Stimulated activated CD4-positive, alpha-beta T cell treated with anti-CD3 and anti-CD28 coated beads, Interleukin-4, amount 100 ng/mL, for 48 hours (primary cell): ENCODE measurements at regions not wholly inside any gene's neighbourhood (a gene's known extent, or its start where the extent isn't known, plus 50 kb on each side); places are given as distances from the start of the nearest gene placed in this dataset.
"Not testable (repeated sequence)": the region's sequence is repeated elsewhere in the genome, so short reads cannot be mapped to it uniquely, and the experiment has no call there.

Source experiments
- DNase-seq, 2 donors: peaks; one replicate each; pipeline ENCODE4 v3.0.0-alpha.2; 2020; ENCODE audit warnings: low read depth in 2 of 2

DNA sequence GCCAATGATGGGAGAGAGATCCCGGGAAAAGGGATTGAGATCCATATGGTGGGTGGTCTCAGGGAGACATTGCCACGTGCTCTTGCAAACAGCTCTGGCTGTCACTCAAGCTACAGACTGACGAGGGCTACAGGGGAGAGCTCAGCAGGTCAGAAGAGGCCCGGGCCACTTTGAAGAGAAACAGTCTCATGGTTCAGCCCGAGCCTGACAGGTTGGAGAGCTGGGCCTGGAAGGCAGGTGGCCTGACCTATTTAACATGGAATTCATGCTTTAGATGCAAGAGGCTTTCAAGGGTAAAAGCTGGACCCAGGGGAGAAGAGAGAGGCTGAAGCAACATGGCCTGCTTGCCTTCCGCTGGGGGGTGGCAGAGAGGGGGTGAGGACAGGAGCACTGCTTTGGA, 81.0 kb upstream of the BRD7 start:
- DNase-seq: no peak

DNA sequence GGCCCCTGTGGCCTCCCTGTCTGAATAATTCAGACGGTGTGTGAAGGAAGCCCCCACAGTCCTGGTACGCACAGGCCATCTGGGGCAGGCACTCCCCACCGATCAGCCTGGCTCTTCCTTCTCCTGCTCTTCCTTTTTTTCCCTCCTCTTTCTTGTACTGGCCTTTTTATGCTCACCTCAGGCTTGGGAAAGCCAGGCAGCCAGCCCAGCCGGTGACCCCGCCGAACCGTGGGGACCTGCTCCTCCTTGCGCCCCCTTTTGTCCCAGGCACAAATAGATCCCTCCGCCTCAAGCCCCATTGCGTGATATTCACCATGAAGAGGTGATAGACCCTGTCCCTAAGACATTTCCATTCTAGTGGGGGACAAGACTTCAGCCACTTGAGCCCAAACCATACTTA, 80.2 kb upstream of the BRD7 start:
- no peak for DNase-seq

GRCh38 chr16:50448522-50448921, 79.7 kb upstream of the BRD7 start:
- DNase-seq: no peak

- not testable (repeated sequence) for DNase-seq
Observed at GRCh38 chr16:50447386-50447785, 78.6 kb upstream of the BRD7 start.

DNA sequence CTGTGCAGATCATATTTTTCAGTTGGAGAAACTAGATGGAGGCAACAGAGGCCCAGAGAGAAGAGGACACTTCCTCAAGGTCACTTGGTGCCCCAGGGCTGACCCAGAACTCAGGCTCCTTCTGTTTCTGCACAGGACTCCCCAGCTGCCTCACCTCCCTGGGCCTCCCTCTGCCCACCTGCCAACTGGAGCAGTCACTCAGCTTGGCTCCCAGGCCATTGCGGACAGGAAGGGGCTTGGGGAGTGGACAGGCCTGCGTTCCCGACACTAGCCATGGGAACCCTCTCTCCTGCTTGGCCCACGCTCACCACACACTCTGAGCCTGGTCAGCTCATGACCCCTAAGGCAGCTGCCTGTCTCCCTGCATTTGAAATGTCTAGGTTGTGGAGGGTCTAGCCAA, 78.1 kb upstream of the BRD7 start:
- no peak for DNase-seq

DNA sequence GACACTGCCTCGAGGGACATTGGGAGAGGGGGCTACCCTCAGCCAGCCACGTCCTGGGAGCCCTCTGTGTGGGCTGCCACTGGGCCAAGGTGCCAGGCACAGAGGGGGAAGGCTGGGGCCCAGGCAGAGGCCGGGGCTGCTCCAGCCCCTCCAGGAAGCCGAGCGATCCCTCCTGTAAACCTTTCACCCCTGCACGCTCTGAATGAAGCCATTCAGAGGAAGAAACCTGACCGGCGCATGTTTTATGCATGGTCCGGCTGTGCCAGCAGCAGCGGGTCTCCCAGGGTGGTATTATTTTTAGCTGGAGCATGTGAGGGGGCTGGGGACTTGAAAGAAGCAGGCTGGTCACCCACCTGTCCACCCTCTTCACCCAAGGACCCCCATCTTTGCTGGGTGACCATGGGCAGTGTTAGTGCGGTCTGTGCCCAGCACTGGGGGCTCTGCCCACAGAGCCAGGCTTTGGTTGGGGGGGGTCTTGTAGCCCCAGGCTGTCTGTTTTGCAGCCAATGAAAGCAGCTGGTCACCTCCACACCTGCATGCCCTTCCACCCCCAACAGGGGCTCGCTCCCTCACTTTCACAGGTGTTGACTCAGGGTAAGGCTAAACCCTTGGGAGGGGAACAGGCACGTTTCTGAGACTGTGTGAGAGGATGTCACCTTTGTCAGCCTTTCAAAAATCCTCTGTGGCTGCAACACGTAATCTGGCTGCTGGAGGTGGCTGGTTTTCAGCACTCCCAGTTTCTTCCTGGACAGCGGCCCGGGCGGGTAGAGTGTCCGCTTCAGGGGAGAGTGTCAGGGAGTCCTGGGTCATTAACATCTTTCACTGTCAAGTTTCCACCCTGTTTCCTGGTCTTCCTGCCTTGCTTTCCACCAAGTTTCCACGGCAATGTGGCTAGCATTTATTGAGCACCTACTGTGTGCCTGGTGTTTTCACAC, 77.1 kb upstream of the BRD7 start:
- DNase-seq: no peak

DNA sequence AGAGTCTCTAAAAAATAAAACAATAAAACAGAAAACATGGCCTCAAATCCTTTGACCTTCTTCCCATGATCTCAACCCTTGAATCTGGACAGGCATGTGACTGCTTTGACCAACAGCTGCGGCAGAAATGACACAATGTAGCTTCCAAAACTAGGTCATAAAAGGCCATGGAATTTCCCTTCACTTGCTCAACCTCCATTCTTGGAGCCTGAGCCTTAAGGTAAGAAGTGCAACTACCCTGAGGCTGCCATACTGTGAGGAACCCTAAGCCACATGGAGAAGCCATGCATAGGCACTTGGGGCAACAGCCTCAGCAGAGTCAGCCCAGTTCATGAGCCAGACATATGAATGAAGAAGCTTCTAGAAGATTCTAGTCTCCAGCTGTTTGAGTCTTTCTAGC, 75.7 kb upstream of the BRD7 start:
- DNase-seq: no peak

GRCh38 chr16:50442221-50442620, 73.4 kb upstream of the BRD7 start:
- DNase-seq: no peak

DNA sequence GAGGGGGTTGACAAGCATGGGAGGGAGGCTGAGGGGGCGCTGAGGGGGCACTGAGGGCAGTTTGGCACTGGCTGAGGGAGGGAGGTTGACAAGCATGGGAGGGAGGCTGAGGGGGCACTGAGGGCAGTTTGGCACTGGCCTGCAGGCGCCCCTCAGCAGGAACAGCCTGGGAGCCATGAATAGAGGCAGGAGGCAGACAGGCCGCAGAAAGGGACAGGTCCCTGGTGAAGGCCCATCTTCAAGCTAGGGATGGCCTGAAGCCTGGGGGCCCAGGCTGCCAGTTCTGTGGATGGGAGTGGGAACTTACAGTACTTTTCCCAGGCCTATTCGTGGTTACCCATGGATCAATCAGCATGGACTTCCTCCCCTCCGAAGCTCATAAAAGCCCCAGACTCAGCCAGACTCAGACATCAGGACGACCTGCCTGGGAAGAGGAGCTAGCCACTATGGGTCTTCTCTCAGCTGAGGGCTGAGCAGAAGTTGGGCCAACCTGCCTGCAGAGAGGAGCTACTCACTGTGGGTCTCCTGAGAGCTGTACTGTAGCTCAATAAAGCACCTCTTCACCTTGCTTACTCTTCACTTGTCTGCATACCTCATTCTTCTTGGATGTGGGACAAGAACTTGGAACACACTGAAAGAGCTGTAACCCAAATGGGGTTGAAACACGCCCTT, 72.8 kb upstream of the BRD7 start:
- no peak for DNase-seq

DNA sequence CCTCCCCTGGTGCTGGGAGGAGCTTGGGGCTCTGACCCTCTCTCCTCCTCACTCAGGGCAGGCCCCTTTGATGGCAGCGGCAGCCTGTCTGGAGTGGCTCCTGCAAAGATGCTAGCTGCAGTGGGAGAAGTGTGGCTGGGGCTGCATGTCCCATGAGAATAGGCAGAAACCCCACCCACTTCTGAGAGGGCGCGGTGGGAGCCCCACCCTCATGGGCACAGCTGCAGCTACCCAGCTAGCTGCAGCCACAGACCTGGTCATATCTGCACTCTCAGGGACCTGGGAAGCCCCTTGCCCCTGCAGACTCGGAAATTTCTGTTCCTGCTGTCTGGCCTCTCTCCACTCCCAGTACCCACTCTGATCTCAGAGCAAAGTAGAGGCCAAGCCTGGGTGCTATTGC, 72.2 kb upstream of the BRD7 start:
- DNase-seq: no peak

DNA sequence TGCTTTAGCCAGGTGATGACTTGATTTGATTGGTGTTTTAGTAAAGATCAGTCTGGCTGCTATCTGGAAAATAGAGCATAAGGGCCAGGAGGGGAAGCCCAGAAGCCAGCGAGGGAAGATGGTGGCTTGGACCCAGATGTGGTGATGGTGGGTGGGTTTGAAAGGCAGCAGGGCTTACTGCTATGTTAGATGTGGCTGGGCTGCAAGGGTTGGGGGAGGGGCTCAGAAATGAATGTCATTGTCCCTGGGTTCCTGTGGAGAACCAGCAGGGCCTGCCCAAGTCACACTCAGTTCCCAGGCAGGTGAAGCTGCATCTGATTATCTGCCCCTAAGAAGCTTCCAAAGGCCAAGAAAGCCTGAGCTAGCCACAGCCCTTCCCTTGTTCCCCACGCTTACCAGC, 71.7 kb upstream of the BRD7 start:
- DNase-seq: no peak

GRCh38 chr16:50437769-50438437, 69.1 kb upstream of the BRD7 start:
- no peak for DNase-seq

DNA sequence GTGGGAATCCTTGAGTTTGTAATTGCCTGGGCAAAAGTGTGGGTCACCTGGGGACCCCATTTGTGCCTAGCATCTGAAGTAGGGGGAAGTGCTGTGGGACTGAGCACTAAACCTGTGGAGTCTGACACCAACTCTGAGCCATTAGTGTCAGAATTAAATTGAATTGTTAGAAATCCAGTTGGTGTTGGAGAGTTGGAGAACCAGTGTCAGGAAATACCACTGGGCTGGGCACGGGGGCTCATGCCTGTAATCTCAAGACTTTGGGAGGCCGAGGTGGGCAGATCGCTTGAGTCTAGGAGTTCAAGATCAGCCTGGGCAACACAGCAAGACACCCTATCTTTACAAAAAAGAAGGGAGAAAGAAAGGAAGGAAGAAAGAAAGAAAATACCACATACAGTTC, 67.5 kb upstream of the BRD7 start:
- no peak for DNase-seq

- no peak for DNase-seq
Observed at GRCh38 chr16:50434872-50435478, 66.2 kb upstream of the BRD7 start.

- no peak for DNase-seq
Observed at GRCh38 chr16:50430076-50430475, 61.3 kb upstream of the BRD7 start.

DNA sequence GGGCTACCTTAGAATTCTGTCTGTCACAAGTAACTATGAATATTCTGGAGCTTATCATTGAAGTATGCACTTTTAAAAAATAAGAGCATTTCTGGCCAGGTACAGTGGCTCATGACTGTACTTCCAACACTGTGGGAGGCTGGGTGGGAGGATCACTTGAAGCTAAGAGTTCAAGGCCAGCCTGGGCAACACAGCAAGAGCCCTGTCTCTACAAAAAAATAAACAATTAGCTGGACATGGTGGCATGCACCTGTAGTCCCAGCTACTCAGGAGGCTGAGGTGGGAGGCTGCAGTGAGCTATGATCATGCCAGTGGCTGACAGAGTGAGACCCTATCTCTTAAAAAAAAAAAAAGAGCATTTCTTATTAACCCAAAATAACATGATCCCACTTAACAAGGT, 60.0 kb upstream of the BRD7 start:
- DNase-seq: no peak

DNA sequence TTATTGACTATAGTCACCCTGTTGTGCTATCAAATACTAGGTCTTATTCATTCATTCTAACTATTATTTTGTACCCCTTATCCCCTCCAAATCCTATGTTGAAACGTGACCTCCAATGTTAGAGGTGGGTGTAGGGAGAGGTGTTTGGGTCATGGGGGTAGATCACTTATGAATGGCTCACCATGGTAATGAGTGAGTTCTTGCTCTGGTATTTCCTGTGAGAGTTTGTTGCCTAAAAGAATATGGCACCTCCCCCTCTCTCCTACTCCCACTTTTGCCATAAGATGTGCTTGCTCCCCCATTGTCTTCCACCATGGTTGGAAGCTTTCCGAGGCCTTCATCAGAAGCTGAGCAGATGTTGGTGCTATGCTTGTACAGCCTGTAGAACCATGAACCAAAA, 59.3 kb upstream of the BRD7 start:
- no peak for DNase-seq

DNA sequence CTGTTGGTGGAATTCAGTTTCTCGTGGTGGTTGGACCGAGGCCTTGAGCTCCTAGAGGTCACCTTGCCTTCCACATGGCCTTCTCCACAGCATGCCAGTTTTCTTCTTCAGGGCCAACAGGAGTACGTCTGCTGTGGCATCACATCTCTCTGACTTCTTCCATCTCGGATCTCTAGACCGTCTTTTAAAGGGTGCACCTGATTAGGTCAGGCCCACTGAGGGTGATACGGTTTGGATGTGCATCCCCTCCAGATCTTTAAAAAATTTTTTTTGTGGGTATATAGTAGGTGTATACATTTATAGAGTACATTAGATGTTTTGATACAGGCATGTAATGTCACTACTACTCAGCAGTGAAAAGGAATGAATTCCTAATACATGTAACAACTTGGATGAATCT, 58.3 kb upstream of the BRD7 start:
- no peak for DNase-seq

DNA sequence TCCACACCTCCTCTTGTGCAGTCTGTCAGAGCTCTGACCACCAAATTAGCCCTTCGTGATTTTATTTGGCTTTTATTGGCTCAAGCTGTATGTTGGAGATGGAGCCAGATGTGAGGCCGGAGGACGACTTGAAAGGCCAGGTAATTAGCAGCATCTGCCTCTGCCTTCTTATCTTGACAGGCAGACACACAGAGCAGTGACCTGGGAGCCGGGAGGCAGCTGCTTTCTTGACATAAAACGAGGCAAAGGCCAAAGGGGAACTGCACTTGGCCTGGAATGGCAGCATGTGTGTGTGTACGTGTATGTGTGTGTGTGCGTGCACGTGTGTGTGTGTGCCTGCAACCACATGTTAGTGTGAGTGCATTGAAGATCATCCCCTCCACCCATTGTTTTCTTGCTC, 56.9 kb upstream of the BRD7 start:
- no peak for DNase-seq

DNA sequence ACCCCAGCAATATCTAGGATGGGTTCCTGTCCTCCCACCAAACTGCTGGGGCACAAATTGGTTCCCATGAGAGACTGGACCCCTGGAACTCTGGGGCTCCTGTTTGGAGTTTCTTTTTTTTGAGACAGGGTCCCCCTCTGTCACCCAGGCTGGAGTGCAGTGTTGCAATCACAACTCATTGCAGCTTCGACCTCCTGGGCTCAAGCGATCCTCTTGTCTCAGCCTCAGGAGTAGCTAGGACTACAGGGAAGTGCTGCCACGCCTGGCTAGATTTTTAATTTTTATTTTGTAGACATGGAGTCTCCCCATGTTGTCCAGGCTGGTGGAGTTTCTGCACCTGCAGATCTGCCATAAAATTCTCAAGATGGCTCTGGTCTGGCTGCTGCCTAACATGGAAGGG, 56.3 kb upstream of the BRD7 start:
- no peak for DNase-seq

DNA sequence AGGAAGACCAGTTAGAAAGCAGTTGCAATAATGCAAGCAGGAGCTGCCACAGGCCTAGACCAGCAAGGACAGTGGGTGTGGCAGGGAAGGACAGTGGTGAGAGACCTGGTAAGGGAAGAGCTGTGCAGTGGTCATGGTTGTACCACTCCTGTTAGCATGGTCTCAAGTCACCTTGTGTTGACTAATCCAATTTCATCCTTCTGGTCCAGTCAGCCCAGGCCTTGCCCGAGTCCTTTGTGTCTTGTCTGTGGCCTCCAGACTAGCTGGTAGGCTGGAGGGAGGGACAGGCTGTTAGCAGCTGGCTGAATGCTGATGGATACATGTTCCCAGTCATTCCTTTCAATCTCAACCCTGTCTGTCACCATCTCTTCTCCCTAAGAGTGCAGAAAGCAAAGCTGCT, 54.1 kb upstream of the BRD7 start:
- no peak for DNase-seq

DNA sequence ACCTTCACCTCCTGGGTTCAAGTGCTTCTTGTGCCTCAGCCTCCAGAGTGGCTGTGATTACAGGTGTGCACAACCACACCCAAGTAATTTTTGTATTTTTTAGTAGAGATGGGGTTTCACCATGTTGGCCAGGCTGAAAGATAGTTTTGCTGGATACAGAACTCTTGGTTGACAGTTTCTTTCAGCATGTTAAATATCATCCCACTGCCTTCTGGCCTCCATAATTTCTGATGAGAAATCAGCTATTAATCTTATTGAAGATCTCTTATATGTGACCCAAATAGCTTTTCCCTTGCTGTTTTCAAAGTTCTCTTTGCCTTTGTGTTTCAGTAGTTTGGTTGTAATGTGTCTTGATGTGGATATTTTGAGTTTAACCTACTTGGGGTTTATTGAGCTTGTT, 50.3 kb upstream of the BRD7 start:
- DNase-seq: no peak
